ENCODE measurements at regions not wholly inside any gene's neighbourhood (a gene's known extent, or its start where the extent isn't known, plus 50 kb on each side); places are given as distances from the start of the nearest gene placed in this dataset.

DNA sequence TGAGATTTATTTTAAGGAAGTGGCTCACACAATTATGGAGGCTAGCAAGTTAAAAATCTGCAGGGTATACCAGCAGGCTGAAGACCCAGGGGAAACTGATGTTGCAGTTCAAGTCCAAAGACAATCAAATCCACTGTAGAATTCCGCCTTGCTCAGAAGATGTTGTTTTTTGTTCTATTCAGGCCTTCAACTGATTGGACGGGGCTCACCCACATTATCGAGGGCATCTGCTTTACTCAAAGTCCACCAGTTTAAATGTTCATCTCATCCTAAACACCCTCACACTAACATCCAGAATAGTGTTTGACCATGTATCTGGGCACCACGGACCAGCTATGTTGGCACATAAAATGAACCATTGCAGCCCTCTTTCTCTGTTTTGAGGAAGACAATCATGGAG is 211.2 kb upstream of the GPR26 start:
- H3K4me3 ChIP-seq (ENCODE audit: low read depth in 1 of 3, low read length in 3 of 3) = no peak overlapping the region
- 87 to 93% (median 93%) methylated on average over 4 of the region's 4 CpGs for WGBS, 3 donors
- no peak overlapping the region for H3K27ac ChIP-seq (ENCODE audit: low read depth in 1 of 3, low read length in 2 of 3)
- H3K9me3 ChIP-seq (ENCODE audit: control insufficient read depth in 2 of 2, insufficient read depth in 1 of 2, low read depth in 1 of 2, low read length in 1 of 2) = no peaks in the 10 kb centered on the region
- FAIRE-seq (no peak), DNase-seq (no peak)
- no peaks in the 10 kb centered on the region for H3K36me3 ChIP-seq (ENCODE audit: control insufficient read depth in 3 of 3, insufficient read depth in 2 of 3, low read depth in 1 of 3, low read length in 3 of 3)
- H3K27me3 ChIP-seq (ENCODE audit: control insufficient read depth in 3 of 3, insufficient read depth in 3 of 3, low read length in 3 of 3) = no peaks in the 10 kb centered on the region
- no peaks in the 10 kb centered on the region for H3K4me1 ChIP-seq (ENCODE audit: control insufficient read depth in 3 of 3, insufficient read depth in 2 of 3, low read depth in 1 of 3, low read length in 2 of 3)

DNA sequence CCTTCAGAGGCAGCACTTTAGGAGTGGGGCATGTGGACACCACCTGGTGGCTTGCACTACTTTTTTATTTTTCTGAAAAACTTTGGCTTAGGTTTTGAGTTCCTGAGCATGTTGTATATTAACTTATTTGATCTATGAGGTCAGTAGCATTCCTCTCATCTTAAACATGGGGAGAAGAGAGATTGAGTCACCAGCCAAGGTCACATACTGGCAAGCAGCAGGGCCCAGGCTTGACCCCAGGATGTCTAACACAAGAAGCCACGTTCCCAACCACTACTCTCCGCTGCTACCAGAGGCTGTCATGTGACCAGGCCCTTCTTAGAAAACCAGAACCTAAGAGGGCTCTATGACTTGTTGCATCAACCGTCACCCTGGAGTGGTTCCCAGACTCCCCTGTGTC is 210.3 kb upstream of the GPR26 start:
- Histone ChIP-seq H3K27me3 (ENCODE audit: control insufficient read depth in 3 of 3, insufficient read depth in 3 of 3, low read length in 3 of 3) (no peaks in the 10 kb centered on the region), H3K4me1 (ENCODE audit: control insufficient read depth in 3 of 3, insufficient read depth in 2 of 3, low read depth in 1 of 3, low read length in 2 of 3) (no peaks in the 10 kb centered on the region), H3K27ac (ENCODE audit: low read depth in 1 of 3, low read length in 2 of 3) (no peak overlapping the region), H3K9me3 (ENCODE audit: control insufficient read depth in 2 of 2, insufficient read depth in 1 of 2, low read depth in 1 of 2, low read length in 1 of 2) (no peaks in the 10 kb centered on the region), H3K36me3 (ENCODE audit: control insufficient read depth in 3 of 3, insufficient read depth in 2 of 3, low read depth in 1 of 3, low read length in 3 of 3) (no peaks in the 10 kb centered on the region), H3K4me3 (ENCODE audit: low read depth in 1 of 3, low read length in 3 of 3) (no peak overlapping the region)
- WGBS, 3 donors = 76 to 81% (median 77%) methylated on average over 3 of the region's 3 CpGs
- FAIRE-seq = no peak
- DNase-seq = no peak

DNA sequence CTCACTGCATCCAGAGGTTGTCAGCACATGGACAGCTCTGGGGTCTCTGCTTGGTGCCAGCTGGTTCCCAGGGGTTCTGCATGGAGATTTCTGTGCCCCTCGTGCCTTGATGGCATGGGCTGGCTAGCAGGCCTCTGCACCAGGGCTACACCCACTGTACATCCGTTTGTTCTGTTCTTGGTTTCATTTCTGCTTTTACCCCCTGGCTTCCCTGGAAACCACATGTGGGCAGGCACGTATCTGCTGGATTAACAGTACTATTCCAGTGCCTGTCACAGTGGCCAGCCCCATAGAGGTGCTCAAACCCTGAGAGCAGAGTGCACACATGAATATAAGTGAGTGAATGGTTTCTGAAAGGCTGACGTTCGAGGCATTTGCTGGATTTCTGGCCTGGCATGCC is 207.2 kb upstream of the GPR26 start:
- no peak for FAIRE-seq

DNA sequence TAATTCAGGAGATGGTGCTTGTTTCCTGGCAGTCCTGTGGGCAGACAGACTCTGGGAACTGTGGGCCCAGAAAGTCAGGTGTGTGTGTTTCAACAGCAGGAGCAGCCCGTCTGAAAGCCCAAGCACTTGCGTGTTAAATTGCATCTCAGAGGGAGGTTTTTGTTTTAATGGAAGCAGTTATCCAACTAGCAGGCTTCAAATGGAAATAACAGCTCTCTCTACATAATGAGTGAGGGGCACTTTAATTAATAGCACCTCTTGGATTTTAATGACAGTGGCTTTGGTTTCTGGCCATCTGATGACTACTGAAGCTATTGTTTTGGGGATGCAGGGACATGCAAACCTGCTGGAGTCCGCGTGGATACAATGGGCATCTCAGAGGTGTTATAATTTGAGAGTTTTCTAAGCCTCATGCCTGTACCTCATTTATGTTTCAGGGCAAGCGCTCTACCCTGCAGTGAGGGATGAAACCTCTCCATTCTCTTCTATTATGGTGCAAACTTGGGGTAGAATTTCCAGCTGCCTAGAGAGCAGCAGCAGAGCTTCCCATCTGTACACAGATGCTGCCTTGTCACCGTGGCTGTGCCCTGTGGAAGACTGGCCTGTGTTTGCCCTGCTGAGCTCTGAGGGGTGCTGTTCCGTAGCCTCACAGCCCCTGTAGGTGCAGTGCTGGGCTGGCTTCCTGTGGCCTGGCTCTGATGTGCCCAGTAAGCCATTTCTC is 206.6 kb upstream of the GPR26 start:
- WGBS, 3 donors = 60 to 68% (median 60%) methylated on average over 7 of the region's 7 CpGs
- Histone ChIP-seq H3K4me1 (ENCODE audit: control insufficient read depth in 3 of 3, insufficient read depth in 2 of 3, low read depth in 1 of 3, low read length in 2 of 3) (no peaks in the 10 kb centered on the region), H3K27ac (ENCODE audit: low read depth in 1 of 3, low read length in 2 of 3) (no peak overlapping the region), H3K4me3 (ENCODE audit: low read depth in 1 of 3, low read length in 3 of 3) (no peak overlapping the region), H3K36me3 (ENCODE audit: control insufficient read depth in 3 of 3, insufficient read depth in 2 of 3, low read depth in 1 of 3, low read length in 3 of 3) (no peaks in the 10 kb centered on the region), H3K27me3 (ENCODE audit: control insufficient read depth in 3 of 3, insufficient read depth in 3 of 3, low read length in 3 of 3) (no peaks in the 10 kb centered on the region), H3K9me3 (ENCODE audit: control insufficient read depth in 2 of 2, insufficient read depth in 1 of 2, low read depth in 1 of 2, low read length in 1 of 2) (no peaks in the 10 kb centered on the region)
- DNase-seq (no peak), FAIRE-seq (no peak)

More for the DNA sequence above, 207.2 kb upstream of the GPR26 start:
- Histone ChIP-seq H3K9me3 (ENCODE audit: control insufficient read depth in 2 of 2, insufficient read depth in 1 of 2, low read depth in 1 of 2, low read length in 1 of 2) (no peaks in the 10 kb centered on the region), H3K4me3 (ENCODE audit: low read depth in 1 of 3, low read length in 3 of 3) (no peak overlapping the region), H3K27me3 (ENCODE audit: control insufficient read depth in 3 of 3, insufficient read depth in 3 of 3, low read length in 3 of 3) (no peaks in the 10 kb centered on the region), H3K36me3 (ENCODE audit: control insufficient read depth in 3 of 3, insufficient read depth in 2 of 3, low read depth in 1 of 3, low read length in 3 of 3) (no peaks in the 10 kb centered on the region), H3K4me1 (ENCODE audit: control insufficient read depth in 3 of 3, insufficient read depth in 2 of 3, low read depth in 1 of 3, low read length in 2 of 3) (no peaks in the 10 kb centered on the region), H3K27ac (ENCODE audit: low read depth in 1 of 3, low read length in 2 of 3) (no peak overlapping the region)
- DNase-seq = no peak
- WGBS, 3 donors = 45 to 63% (median 51%) methylated on average over 5 of the region's 5 CpGs

DNA sequence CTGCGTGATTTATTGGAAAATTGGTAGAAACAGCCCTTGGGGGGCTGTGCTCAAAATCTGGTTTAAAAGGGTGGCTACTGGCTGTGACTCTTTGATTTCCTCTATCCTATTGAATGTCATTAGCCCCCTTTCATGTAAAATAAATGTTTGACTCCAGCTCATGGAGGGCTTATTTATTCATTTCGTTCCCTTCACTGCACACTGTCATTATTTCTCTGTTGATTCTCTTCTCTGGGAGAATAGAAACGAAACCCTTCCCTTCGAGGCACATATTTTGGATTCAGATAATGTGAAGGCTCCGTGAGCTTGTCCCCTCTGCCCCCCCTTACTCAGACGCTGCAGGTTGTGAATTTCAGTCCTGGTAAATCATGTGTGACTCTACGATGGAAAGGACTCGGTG is 203.9 kb upstream of the GPR26 start:
- Histone ChIP-seq H3K4me1 (ENCODE audit: control insufficient read depth in 3 of 3, insufficient read depth in 2 of 3, low read depth in 1 of 3, low read length in 2 of 3) (no peaks in the 10 kb centered on the region), H3K36me3 (ENCODE audit: control insufficient read depth in 3 of 3, insufficient read depth in 2 of 3, low read depth in 1 of 3, low read length in 3 of 3) (no peaks in the 10 kb centered on the region), H3K27ac (ENCODE audit: low read depth in 1 of 3, low read length in 2 of 3) (no peak overlapping the region), H3K27me3 (ENCODE audit: control insufficient read depth in 3 of 3, insufficient read depth in 3 of 3, low read length in 3 of 3) (peaks cover 0 to 5% (median 0%) of the 10 kb centered on the region in 3 donors), H3K9me3 (ENCODE audit: control insufficient read depth in 2 of 2, insufficient read depth in 1 of 2, low read depth in 1 of 2, low read length in 1 of 2) (no peaks in the 10 kb centered on the region), H3K4me3 (ENCODE audit: low read depth in 1 of 3, low read length in 3 of 3) (no peak overlapping the region)
- no peak for FAIRE-seq
- 74 to 80% (median 79%) methylated on average over 8 of the region's 8 CpGs for WGBS, 3 donors
- DNase-seq = no peak

DNA sequence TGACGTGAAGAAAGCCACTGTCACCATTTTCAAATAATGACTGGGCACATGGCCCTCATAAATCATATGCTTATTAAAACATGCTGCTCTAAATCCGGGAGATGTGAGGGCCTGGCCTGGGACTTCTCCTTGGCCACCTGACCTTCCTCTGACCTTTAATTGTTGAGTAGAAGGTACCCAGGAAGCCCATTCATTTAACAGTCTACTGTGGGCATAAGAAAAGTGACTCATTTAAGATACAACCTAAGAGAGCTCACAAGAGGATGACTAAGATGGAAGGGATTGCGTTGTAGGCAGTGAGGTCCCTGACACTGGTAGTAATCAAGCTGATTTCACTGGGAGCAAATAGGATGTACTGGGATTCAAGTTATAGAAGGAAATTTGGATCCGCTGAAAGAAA is 203.4 kb upstream of the GPR26 start:
- Histone ChIP-seq H3K4me1 (ENCODE audit: control insufficient read depth in 3 of 3, insufficient read depth in 2 of 3, low read depth in 1 of 3, low read length in 2 of 3) (no peaks in the 10 kb centered on the region), H3K27ac (ENCODE audit: low read depth in 1 of 3, low read length in 2 of 3) (no peak overlapping the region), H3K9me3 (ENCODE audit: control insufficient read depth in 2 of 2, insufficient read depth in 1 of 2, low read depth in 1 of 2, low read length in 1 of 2) (no peaks in the 10 kb centered on the region), H3K36me3 (ENCODE audit: control insufficient read depth in 3 of 3, insufficient read depth in 2 of 3, low read depth in 1 of 3, low read length in 3 of 3) (no peaks in the 10 kb centered on the region), H3K27me3 (ENCODE audit: control insufficient read depth in 3 of 3, insufficient read depth in 3 of 3, low read length in 3 of 3) (peaks cover 0 to 5% (median 0%) of the 10 kb centered on the region in 3 donors), H3K4me3 (ENCODE audit: low read depth in 1 of 3, low read length in 3 of 3) (no peak overlapping the region)
- WGBS, 3 donors = 31 to 62% (median 60%) methylated on average over 4 of the region's 4 CpGs
- FAIRE-seq (no peak), DNase-seq (no peak)

DNA sequence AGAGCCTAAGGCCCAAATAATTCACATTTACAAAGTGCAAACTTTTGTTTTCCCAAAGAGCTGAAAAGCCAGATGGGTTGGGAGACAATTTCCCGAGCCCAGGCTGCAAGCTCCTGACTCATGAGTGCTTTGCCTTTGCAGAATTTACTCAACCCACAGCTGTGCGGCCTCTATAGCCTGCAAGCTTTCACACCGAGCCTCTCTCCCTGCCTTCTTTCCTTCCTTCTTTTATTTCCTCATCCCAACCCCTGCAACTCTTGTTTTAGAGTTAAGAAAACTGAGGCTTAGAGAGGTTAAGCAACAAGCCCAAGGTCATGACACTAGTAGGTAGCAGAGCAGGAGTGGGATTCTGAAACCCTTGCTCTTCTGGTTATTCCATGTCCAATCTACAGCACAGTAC is 203.0 kb upstream of the GPR26 start:
- WGBS, 3 donors = 29 to 61% (median 32%) methylated on average over 3 of the region's 3 CpGs
- H3K4me1 ChIP-seq (ENCODE audit: control insufficient read depth in 3 of 3, insufficient read depth in 2 of 3, low read depth in 1 of 3, low read length in 2 of 3) = no peaks in the 10 kb centered on the region
- DNase-seq (no peak), FAIRE-seq (no peak)
- H3K27ac ChIP-seq (ENCODE audit: low read depth in 1 of 3, low read length in 2 of 3) = no peak overlapping the region
- H3K27me3 ChIP-seq (ENCODE audit: control insufficient read depth in 3 of 3, insufficient read depth in 3 of 3, low read length in 3 of 3) = peaks cover 0 to 5% (median 0%) of the 10 kb centered on the region in 3 donors
- H3K9me3 ChIP-seq (ENCODE audit: control insufficient read depth in 2 of 2, insufficient read depth in 1 of 2, low read depth in 1 of 2, low read length in 1 of 2) = no peaks in the 10 kb centered on the region
- no peak overlapping the region for H3K4me3 ChIP-seq (ENCODE audit: low read depth in 1 of 3, low read length in 3 of 3)
- no peaks in the 10 kb centered on the region for H3K36me3 ChIP-seq (ENCODE audit: control insufficient read depth in 3 of 3, insufficient read depth in 2 of 3, low read depth in 1 of 3, low read length in 3 of 3)

DNA sequence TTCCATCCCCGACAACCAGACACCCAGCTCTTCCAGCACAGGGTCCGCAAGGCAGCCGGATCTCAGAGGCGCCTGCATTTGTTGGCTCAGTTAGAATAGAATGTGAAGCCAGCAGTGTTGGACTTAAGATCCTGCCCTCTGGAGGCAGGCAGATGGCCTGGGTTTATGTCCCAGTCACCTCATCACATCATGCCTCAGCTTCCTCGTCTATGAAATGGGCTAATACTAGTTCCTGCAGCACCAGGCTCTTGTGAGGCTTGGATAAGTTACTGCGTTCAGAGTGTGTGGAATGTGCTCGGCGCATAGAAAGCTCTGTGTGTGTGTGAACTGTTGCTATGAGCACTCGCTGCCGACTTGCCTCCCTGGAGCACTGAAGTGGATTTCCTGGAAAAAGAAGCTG is 202.5 kb upstream of the GPR26 start:
- Histone ChIP-seq H3K4me3 (ENCODE audit: low read depth in 1 of 3, low read length in 3 of 3) (no peak overlapping the region), H3K36me3 (ENCODE audit: control insufficient read depth in 3 of 3, insufficient read depth in 2 of 3, low read depth in 1 of 3, low read length in 3 of 3) (no peaks in the 10 kb centered on the region), H3K27me3 (ENCODE audit: control insufficient read depth in 3 of 3, insufficient read depth in 3 of 3, low read length in 3 of 3) (peaks cover 0 to 5% (median 0%) of the 10 kb centered on the region in 3 donors), H3K9me3 (ENCODE audit: control insufficient read depth in 2 of 2, insufficient read depth in 1 of 2, low read depth in 1 of 2, low read length in 1 of 2) (no peaks in the 10 kb centered on the region), H3K27ac (ENCODE audit: low read depth in 1 of 3, low read length in 2 of 3) (no peak overlapping the region), H3K4me1 (ENCODE audit: control insufficient read depth in 3 of 3, insufficient read depth in 2 of 3, low read depth in 1 of 3, low read length in 2 of 3) (no peaks in the 10 kb centered on the region)
- 87 to 88% (median 87%) methylated on average over 10 of the region's 10 CpGs for WGBS, 3 donors
- no peak for DNase-seq
- no peak for FAIRE-seq

Data from small intestine (tissue), 7 donors.